Fibroblast of pulmonary artery (primary cell): ENCODE measurements at regions not wholly inside any gene's neighbourhood (a gene's known extent, or its start where the extent isn't known, plus 50 kb on each side); places are given as distances from the start of the nearest gene placed in this dataset.
A peak's percentile ranks its signal among the peaks of the same experiment; 100 is the strongest.

Experiments
- DNase-seq: peaks from one replicate; pipeline ENCODE4 v3.0.0-alpha.2; 2010; ENCODE audit warnings: low read depth
- H3K4me3 ChIP-seq: replicated peaks from 2 replicates; pipeline ENCODE4 v1.5.1; 2011; ENCODE audit warnings: low read depth, mild to moderate bottlenecking, control low read depth, low read length, moderate library complexity
- TF ChIP-seq, protein P1 (sequence below): IDR thresholded peaks from 2 replicates; pipeline ENCODE4 v1.5.1; 2011; ENCODE audit warnings: mild to moderate bottlenecking, control low read depth, low read length, inconsistent platforms; ENCODE audit errors: missing control alignments

DNA sequence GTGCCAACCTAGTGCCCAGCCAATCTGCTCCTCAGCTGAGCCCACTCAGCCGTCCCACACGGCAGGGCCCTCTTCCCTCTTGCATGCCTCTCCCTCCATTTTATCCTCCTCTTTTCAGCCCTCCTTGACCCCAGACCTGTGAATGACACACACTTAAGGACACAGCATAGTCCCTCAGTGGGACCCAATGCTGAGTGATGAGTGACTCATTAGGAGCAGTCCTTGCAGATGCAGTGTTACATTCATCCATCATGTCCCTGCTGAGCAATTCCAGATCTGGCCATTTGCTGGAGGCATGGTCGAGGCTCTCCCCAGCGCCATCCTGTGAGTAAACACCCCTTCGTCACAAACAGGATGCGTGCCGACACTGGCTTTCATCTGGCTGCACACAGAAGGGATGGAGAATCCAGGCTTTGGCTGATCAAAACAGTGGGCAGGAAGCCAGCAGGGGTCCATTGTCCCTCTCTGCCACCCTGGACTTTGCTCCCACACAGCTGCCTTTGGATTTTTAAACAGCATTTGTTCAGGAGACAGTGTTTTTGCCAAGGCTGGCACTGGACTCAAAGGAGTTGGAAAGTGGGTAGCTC, 122.6 kb downstream of the AXIN2 start:
- TF ChIP-seq, protein P1, sequence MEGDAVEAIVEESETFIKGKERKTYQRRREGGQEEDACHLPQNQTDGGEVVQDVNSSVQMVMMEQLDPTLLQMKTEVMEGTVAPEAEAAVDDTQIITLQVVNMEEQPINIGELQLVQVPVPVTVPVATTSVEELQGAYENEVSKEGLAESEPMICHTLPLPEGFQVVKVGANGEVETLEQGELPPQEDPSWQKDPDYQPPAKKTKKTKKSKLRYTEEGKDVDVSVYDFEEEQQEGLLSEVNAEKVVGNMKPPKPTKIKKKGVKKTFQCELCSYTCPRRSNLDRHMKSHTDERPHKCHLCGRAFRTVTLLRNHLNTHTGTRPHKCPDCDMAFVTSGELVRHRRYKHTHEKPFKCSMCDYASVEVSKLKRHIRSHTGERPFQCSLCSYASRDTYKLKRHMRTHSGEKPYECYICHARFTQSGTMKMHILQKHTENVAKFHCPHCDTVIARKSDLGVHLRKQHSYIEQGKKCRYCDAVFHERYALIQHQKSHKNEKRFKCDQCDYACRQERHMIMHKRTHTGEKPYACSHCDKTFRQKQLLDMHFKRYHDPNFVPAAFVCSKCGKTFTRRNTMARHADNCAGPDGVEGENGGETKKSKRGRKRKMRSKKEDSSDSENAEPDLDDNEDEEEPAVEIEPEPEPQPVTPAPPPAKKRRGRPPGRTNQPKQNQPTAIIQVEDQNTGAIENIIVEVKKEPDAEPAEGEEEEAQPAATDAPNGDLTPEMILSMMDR: no peak
- no peak overlapping the region for H3K4me3 ChIP-seq
- DNase-seq: peak; percentile 25

DNA sequence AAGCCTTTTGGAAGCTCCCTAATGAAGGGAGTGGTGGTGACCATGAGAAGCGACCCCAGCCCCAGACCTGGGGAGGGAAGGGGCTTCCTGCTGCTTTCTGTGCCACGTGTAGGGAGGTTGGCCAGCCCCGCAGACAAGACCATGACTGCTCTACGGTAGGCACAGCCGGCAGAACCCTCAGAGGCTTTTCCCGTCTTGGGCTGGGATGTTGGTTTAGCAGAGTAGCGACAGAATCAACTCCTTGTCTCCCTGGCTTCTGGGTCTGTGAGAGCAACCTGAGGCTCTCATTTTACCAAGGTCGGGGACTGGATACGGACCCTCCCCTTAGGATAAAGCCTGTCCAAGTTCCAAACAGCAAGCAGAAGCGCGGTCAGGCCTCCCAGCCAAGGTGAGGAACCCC, 123.3 kb downstream of the AXIN2 start:
- H3K4me3 ChIP-seq: no peak overlapping the region
- DNase-seq: no peak
- TF ChIP-seq, protein P1: no peak

DNA sequence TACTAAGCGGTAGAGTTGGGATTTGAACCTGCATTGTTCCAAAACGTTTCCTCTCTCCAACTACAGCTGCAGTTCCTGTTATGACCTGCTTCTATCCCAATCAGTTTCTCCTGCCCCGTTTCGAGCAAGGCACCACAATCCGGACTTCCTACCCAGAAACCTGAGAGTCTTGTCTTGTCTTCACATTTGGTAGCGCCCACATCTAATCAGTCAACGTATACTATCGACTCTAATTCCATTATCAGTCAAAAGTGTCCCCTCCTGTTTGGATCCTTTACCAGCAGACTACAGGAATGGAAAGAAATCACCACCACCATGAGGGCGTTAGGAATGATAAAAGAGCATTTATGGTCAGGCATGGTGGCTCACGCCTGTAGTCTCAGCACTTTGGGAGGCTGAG, 124.6 kb downstream of the AXIN2 start:
- TF ChIP-seq, protein P1: no peak
- no peak for DNase-seq

DNA sequence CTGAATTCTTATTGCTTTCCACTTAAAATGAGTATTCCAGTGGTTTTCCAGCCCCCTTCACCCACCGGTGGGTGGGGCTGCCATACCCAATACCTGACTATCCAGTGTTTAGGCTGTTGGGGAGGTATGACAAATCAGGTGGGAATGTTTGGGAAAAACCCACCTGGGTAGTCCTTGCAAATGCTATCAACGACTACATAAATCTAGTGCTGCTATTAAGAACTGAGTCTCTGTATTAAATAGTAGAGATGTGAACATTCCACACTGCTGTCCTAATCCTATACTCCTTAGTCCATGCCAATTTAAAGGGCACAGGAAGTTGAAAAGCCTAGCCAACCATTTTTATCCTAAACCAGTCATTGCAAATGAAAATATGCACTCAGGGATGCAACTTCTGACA, 126.6 kb downstream of the AXIN2 start:
- no peak overlapping the region for H3K4me3 ChIP-seq
- TF ChIP-seq, protein P1: no peak
- no peak for DNase-seq

More for the DNA sequence above, 124.6 kb downstream of the AXIN2 start:
- no peak overlapping the region for H3K4me3 ChIP-seq

DNA sequence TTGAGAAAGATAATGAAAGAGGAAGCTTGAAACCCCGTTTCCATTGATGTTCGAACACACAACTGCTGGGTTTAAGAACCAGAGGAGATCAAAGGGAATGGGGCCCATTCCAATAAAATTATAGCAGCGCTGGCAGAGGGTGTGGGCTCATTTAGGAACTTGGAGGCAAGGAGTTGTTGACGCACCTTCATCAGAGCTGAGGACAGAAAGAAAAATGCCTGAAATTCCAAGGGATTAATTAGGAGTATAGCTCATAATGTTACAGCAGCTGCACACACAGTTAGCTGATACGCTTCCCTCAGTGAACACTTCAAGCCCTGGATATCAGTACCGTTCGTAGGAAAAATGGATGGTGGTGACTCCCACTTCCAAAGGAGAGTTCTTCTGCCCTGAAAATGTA, 127.2 kb downstream of the AXIN2 start:
- H3K4me3 ChIP-seq: no peak overlapping the region
- TF ChIP-seq, protein P1: no peak
- DNase-seq: no peak

DNA sequence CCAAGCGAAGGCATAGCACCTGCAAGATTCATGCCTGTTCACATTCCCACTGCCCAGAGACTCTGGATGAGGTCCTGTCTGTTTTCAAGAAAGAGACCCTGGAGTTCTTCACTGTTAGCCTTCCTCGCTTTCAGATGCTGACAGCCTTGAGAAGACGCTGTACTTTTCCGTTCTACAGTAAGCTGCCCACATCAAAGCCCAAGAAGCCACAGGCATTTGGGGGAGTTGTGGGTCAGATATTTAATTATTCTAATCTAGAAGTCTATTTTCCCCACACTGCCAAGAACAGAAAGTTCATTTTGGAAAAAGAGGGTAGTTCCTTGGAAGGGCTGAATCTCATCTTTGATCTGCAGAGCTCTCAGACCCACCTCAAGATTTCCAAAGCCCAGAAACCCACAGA, 127.9 kb downstream of the AXIN2 start:
- DNase-seq: peak; percentile 51
- TF ChIP-seq, protein P1: no peak
- no peak overlapping the region for H3K4me3 ChIP-seq

DNA sequence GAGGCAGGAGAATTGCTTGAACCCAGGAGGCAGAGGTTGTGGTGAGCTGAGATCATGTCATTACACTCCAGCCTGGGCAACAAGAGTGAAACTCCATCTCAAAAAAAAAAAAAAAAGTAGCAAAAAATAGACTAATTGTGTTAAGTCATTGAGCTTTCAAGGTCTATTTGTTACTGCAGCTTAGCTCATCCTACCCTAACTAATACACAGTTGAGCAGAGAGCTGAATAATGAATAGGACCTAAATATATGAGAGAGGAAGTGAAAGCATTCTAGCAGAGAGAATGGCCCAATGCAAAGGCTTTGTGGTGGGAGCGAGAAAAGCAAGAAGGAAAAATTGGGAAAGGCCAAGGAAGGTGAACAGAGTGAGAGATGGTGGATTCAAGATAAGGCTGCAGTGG, 128.3 kb downstream of the AXIN2 start:
- DNase-seq: no peak
- TF ChIP-seq, protein P1: no peak
- no peak overlapping the region for H3K4me3 ChIP-seq
